ENCODE measurements at regions not wholly inside any gene's neighbourhood (a gene's known extent, or its start where the extent isn't known, plus 50 kb on each side); places are given as distances from the start of the nearest gene placed in this dataset.

- TF ChIP-seq CTCF (IDR thresholded peaks at IDR 0.05; ENCODE audit: borderline replicate concordance, control extremely low read depth, extremely low read depth, insufficient read depth, missing control alignments): no peak
- in situ Hi-C loops (cut with MboI; ENCODE audit: low sequenced_read_pairs, unreplicated experiment): no loop called here
- DNase-seq (ENCODE audit: low spot score): no peak
Measured at GRCh38 chr3:59160133-59160746, 110.4 kb upstream of the CFAP20DC start.

- no peak for DNase-seq (ENCODE audit: low spot score)
- in situ Hi-C loops (cut with MboI; ENCODE audit: low sequenced_read_pairs, unreplicated experiment): no loop called here
- TF ChIP-seq CTCF (IDR thresholded peaks at IDR 0.05; ENCODE audit: borderline replicate concordance, control extremely low read depth, extremely low read depth, insufficient read depth, missing control alignments): no peak
Measured at GRCh38 chr3:59153648-59154047, 103.8 kb upstream of the CFAP20DC start.

GRCh38 chr3:59152943-59153342, 103.1 kb upstream of the CFAP20DC start:
- in situ Hi-C loops (cut with MboI; ENCODE audit: low sequenced_read_pairs, unreplicated experiment): no loop called here
- no peak for DNase-seq (ENCODE audit: low spot score)
- no peak for TF ChIP-seq CTCF (IDR thresholded peaks at IDR 0.05; ENCODE audit: borderline replicate concordance, control extremely low read depth, extremely low read depth, insufficient read depth, missing control alignments)

GRCh38 chr3:59150039-59150438, 100.2 kb upstream of the CFAP20DC start:
- in situ Hi-C loops (cut with MboI; ENCODE audit: low sequenced_read_pairs, unreplicated experiment): no loop called here
- no peak for DNase-seq (ENCODE audit: low spot score)

GRCh38 chr3:59149166-59149565, 99.3 kb upstream of the CFAP20DC start:
- DNase-seq (ENCODE audit: low spot score): no peak
- no peak for TF ChIP-seq CTCF (IDR thresholded peaks at IDR 0.05; ENCODE audit: borderline replicate concordance, control extremely low read depth, extremely low read depth, insufficient read depth, missing control alignments)
- in situ Hi-C loops (cut with MboI; ENCODE audit: low sequenced_read_pairs, unreplicated experiment): no loop called here

More at GRCh38 chr3:59150039-59150438, 100.2 kb upstream of the CFAP20DC start:
- no peak for TF ChIP-seq CTCF (IDR thresholded peaks at IDR 0.05; ENCODE audit: borderline replicate concordance, control extremely low read depth, extremely low read depth, insufficient read depth, missing control alignments)

GRCh38 chr3:59143447-59143846, 93.6 kb upstream of the CFAP20DC start:
- in situ Hi-C loops (cut with MboI; ENCODE audit: low sequenced_read_pairs, unreplicated experiment): no loop called here
- no peak for TF ChIP-seq CTCF (IDR thresholded peaks at IDR 0.05; ENCODE audit: borderline replicate concordance, control extremely low read depth, extremely low read depth, insufficient read depth, missing control alignments)
- no peak for DNase-seq (ENCODE audit: low spot score)
